ENCODE measurements at regions not wholly inside any gene's neighbourhood (a gene's known extent, or its start where the extent isn't known, plus 50 kb on each side); places are given as distances from the start of the nearest gene placed in this dataset.

- dilution Hi-C loops (cut with MboI; ENCODE audit: extremely low pct_ligation_motif_present, low sequenced_read_pairs) (no loop called here), intact Hi-C loops (cut with micrococcal nuclease) (no loop called here)
- Histone ChIP-seq H3K4me3 (replicated peaks in 1 of 3; ENCODE audit: insufficient read depth in 1 of 3, low read depth in 1 of 3, low read length in 3 of 3) (no peak overlapping the region), H3K27me3 (ENCODE audit: control insufficient read depth in 2 of 2, insufficient read depth in 2 of 2, low read length in 2 of 2) (no peaks in the 10 kb centered on the region), H3K36me3 (ENCODE audit: control insufficient read depth in 2 of 2, extremely low read depth in 1 of 2, insufficient read depth in 2 of 2, low read length in 2 of 2) (no peaks in the 10 kb centered on the region), H3K9me3 (replicated peaks; ENCODE audit: control insufficient read depth, insufficient read depth, low read length) (peaks cover 3% of the 10 kb centered on the region), H3K9ac (replicated peaks; ENCODE audit: extremely low read depth, insufficient read depth, low read length) (no peak overlapping the region), H3K4me1 (ENCODE audit: control insufficient read depth, extremely low read depth, insufficient read depth, low read length) (no peaks in the 10 kb centered on the region), H2AFZ (ENCODE audit: low read depth, low read length) (no peak overlapping the region), H4K20me1 (replicated peaks; ENCODE audit: control insufficient read depth, extremely low read depth, insufficient read depth, low read length) (no peaks in the 10 kb centered on the region), H3K4me2 (ENCODE audit: insufficient read depth, low read length) (no peak overlapping the region), H3K9me1 (replicated peaks; ENCODE audit: control insufficient read depth, extremely low read depth, insufficient read depth, low read length) (no peaks in the 10 kb centered on the region), H3K27ac (ENCODE audit: insufficient read depth, low read depth, low read length) (no peak overlapping the region), H3K79me2 (ENCODE audit: control insufficient read depth, insufficient read depth, low read length) (no peaks in the 10 kb centered on the region)
- TF ChIP-seq POLR2AphosphoS5 (IDR thresholded peaks at IDR 0.05; ENCODE audit: insufficient read depth, low read depth, low read length) (no peak), JUN (IDR thresholded peaks at IDR 0.05; ENCODE audit: borderline replicate concordance, insufficient read depth, insufficient read length, low read depth) (no peak), POLR2A (IDR thresholded peaks at IDR 0.05; ENCODE audit: low read depth, low read length) (no peak), GATA2 (IDR thresholded peaks at IDR 0.05; ENCODE audit: insufficient read depth, insufficient read length, low read depth, low read length) (no peak), MYC (IDR thresholded peaks at IDR 0.05; ENCODE audit: low read depth, low read length) (no peak), CTCF (IDR thresholded peaks at IDR 0.05; ENCODE audit: extremely low read depth in 1 of 2, insufficient read depth in 1 of 2, low read depth in 1 of 2, low read length in 2 of 2) (no peak), EZH2 (IDR thresholded peaks at IDR 0.05; ENCODE audit: borderline replicate concordance, low read depth, low read length, severe bottlenecking) (no peak), FOS (IDR thresholded peaks at IDR 0.05; ENCODE audit: borderline replicate concordance, insufficient read depth, low read length) (no peak)
- TF ChIP-seq, protein P1, sequence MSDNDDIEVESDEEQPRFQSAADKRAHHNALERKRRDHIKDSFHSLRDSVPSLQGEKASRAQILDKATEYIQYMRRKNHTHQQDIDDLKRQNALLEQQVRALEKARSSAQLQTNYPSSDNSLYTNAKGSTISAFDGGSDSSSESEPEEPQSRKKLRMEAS (IDR thresholded peaks at IDR 0.05; ENCODE audit: insufficient read depth, insufficient read length): no peak
- ChIA-PET CTCF (no interaction called here), POLR2A (no interaction called here)
- FAIRE-seq (no peak), DNase-seq (ENCODE audit: low read depth, low spot score) (no peak)
- no TSS peak for BruUV-seq (replicated peaks)
Measured at GRCh38 chr17:71329310-71330098, 791.3 kb upstream of the SOX9 start.

Data from endothelial cell of umbilical vein (primary cell).